Bronchial epithelial cell (primary cell): ENCODE measurements at regions not wholly inside any gene's neighbourhood (a gene's known extent, or its start where the extent isn't known, plus 50 kb on each side); places are given as distances from the start of the nearest gene placed in this dataset.
"Not testable (repeated sequence)": the region's sequence is repeated elsewhere in the genome, so short reads cannot be mapped to it uniquely, and the experiment has no call there.

ENCODE experiments used
- DNase-seq: peaks from one replicate; pipeline ENCODE4 v3.0.0-alpha.2; 2010; ENCODE audit warnings: low read depth
- FAIRE-seq: peaks from 2 replicates; lab custom pipeline; 2011; peaks lifted over from hg19 to GRCh38; lab: Jason Lieb, UNC
- H3K27me3 ChIP-seq: 2 replicates; pipeline ENCODE4 v1.5.1; 2011; ENCODE audit warnings: low read length; ENCODE audit not compliant: control insufficient read depth, insufficient read depth
- H3K36me3 ChIP-seq: 2 replicates; pipeline ENCODE4 v1.5.1; 2011; ENCODE audit warnings: low read length; ENCODE audit not compliant: control insufficient read depth, insufficient read depth
- H3K4me3 ChIP-seq: 2 replicates; pipeline ENCODE4 v1.5.1; 2011; ENCODE audit warnings: mild to moderate bottlenecking, low read depth, low read length, control low read depth
- CTCF ChIP-seq: IDR thresholded peaks from 2 replicates; pipeline ENCODE4 v1.5.1; 2011; ENCODE audit warnings: mild to moderate bottlenecking, moderate library complexity, low read length, control low read depth, inconsistent platforms; ENCODE audit not compliant: insufficient read depth, severe bottlenecking

DNA sequence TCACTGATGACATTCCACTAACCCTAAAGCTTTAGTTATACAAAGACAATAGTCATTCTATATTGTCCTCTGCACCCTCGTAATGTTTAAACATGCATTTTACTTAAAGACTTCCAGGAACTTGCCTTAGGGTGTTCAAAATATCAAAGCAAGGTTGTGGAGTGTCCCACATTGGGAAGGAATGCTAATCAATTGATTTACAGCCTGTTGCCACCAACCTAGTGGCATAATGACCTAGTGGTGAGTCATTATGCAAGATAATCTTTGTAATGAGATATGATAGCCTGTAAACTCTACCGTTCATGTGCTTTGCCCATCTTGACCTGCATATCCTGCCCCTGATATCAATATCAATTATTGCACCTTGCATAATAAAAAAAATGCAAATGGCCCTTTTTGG is 542.9 kb downstream of the CDH9 start:
- TF ChIP-seq CTCF: no peak

GRCh38 chr5:26492906-26493459 is 545.4 kb downstream of the CDH9 start:
- no peak for FAIRE-seq
- Histone ChIP-seq H3K36me3 (no peaks in the 10 kb centered on the region), H3K4me3 (no peak overlapping the region), H3K27me3 (no peaks in the 10 kb centered on the region)
- TF ChIP-seq CTCF: no peak
- DNase-seq: no peak

More for the DNA sequence above, 542.9 kb downstream of the CDH9 start:
- Histone ChIP-seq H3K27me3 (no peaks in the 10 kb centered on the region), H3K4me3 (no peak overlapping the region), H3K36me3 (no peaks in the 10 kb centered on the region)
- no peak for DNase-seq
- FAIRE-seq: no peak

- H3K4me3 ChIP-seq: no peak overlapping the region
- no peak for TF ChIP-seq CTCF
- H3K27me3 ChIP-seq: no peaks in the 10 kb centered on the region
- DNase-seq: no peak
- H3K36me3 ChIP-seq: no peaks in the 10 kb centered on the region
- no peak for FAIRE-seq
Measured at GRCh38 chr5:26487553-26487952, 550.8 kb downstream of the CDH9 start.

- no peak for TF ChIP-seq CTCF
- DNase-seq (no peak), FAIRE-seq (no peak)
- Histone ChIP-seq H3K36me3 (no peaks in the 10 kb centered on the region), H3K4me3 (no peak overlapping the region), H3K27me3 (no peaks in the 10 kb centered on the region)
Measured at GRCh38 chr5:26486631-26487030, 551.8 kb downstream of the CDH9 start.

DNA sequence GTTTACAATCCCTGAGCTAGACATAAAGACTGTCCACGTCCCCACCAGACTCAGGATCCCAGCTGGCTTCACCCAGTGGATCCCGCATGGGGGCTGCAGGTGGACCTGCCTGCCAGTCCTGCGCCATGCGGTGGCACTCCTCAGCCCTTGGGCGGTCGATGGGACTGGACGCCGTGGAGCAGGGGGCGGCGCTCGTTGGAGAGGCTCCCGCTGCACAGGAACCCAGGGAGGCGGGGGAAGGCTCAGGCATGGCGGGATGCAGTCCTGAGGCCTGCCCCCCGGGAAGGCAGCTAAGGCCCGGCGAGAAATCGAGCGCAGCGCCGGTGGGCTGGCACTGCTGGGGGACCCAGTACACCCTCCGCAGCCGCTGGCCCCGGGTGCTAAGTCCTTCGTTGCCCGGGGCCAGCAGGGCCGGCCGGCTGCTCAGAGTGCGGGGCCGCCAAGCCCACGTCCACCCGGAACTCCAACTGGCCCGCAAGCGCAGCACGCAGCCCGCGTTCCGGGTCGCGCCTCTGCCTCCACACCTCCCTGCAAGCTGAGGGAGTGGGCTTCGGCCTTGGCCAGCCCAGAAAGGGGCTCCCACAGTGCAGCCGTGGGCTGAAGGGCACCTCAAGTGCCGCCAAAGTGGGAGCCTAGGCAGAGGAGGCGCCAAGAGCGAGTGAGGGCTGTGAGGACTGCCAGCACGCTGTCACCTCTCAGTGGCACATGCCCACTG is 553.1 kb downstream of the CDH9 start:
- FAIRE-seq, DNase-seq, H3K36me3 ChIP-seq: not testable (repeated sequence)

GRCh38 chr5:26482810-26483375 is 555.5 kb downstream of the CDH9 start:
- TF ChIP-seq CTCF: peak; percentile 45
- Histone ChIP-seq H3K4me3 (no peak overlapping the region), H3K27me3 (no peaks in the 10 kb centered on the region), H3K36me3 (no peaks in the 10 kb centered on the region)
- no peak for FAIRE-seq
- DNase-seq: peak; percentile 20

More for the DNA sequence above, 553.1 kb downstream of the CDH9 start:
- H3K27me3 ChIP-seq, H3K4me3 ChIP-seq: not testable (repeated sequence)
